Neural progenitor cell (in vitro differentiated cells): ENCODE measurements at regions not wholly inside any gene's neighbourhood (a gene's known extent, or its start where the extent isn't known, plus 50 kb on each side); places are given as distances from the start of the nearest gene placed in this dataset.

Experiments used
- DNase-seq: peaks from one replicate; pipeline ENCODE4 v3.0.0-alpha.2; 2016; ENCODE audit warnings: low spot score
- H2AFZ ChIP-seq: fragments of 200-600 bp; sonication (generic); replicated peaks from 2 replicates; pipeline ENCODE4 v1.6.1; 2016; ENCODE audit warnings: antibody characterized with exemption
- H3F3A ChIP-seq: fragments of 200-600 bp; sonication (generic); 2 replicates; pipeline ENCODE4 v1.6.1; 2016; ENCODE audit warnings: antibody characterized with exemption, low read depth
- H3K27ac ChIP-seq: fragments of 200-600 bp; sonication (generic); 2 replicates; pipeline ENCODE4 v1.5.1; 2016; ENCODE audit warnings: mild to moderate bottlenecking
- H3K27me3 ChIP-seq: fragments of 200-600 bp; sonication (generic); 2 replicates; pipeline ENCODE4 v1.6.1; 2016; ENCODE audit warnings: mild to moderate bottlenecking, moderate library complexity
- H3K36me3 ChIP-seq: fragments of 200-600 bp; sonication (generic); 2 replicates; pipeline ENCODE4 v1.5.1; 2016
- H3K4me1 ChIP-seq: fragments of 200-600 bp; sonication (generic); 2 replicates; pipeline ENCODE4 v1.6.1; 2016; ENCODE audit warnings: mixed run types
- H3K4me2 ChIP-seq: fragments of 200-600 bp; sonication (generic); 2 replicates; pipeline ENCODE4 v1.6.1; 2016
- H3K4me3 ChIP-seq: fragments of 200-600 bp; sonication (generic); 2 replicates; pipeline ENCODE4 v1.5.1; 2016
- H3K79me2 ChIP-seq: fragments of 200-600 bp; sonication (generic); 2 replicates; pipeline ENCODE4 v1.6.1; 2016; ENCODE audit warnings: low read depth
- H3K9ac ChIP-seq: fragments of 200-600 bp; sonication (generic); 2 replicates; pipeline ENCODE4 v1.6.1; 2016
- H3K9me3 ChIP-seq: fragments of 200-600 bp; sonication (generic); 2 replicates; pipeline ENCODE4 v1.5.1; 2016; ENCODE audit warnings: low read depth
- H4K20me1 ChIP-seq: fragments of 200-600 bp; sonication (generic); 2 replicates; pipeline ENCODE4 v1.6.1; 2016; ENCODE audit warnings: low read depth
- H3K27ac Mint-ChIP-seq: 3 replicates; pipeline ENCODE4 v1.8.0; 2021; ENCODE audit warnings: mixed read lengths
- H3K27me3 Mint-ChIP-seq: 2 replicates; pipeline ENCODE4 v1.8.0; 2022; ENCODE audit warnings: low read depth, mild to moderate bottlenecking, inconsistent platforms, moderate library complexity, mixed read lengths; ENCODE audit not compliant: insufficient read depth
- H3K36me3 Mint-ChIP-seq: 3 replicates; pipeline ENCODE4 v1.8.0; 2021; ENCODE audit warnings: mixed read lengths
- H3K4me1 Mint-ChIP-seq: 3 replicates; pipeline ENCODE4 v1.8.0; 2021; ENCODE audit warnings: mixed read lengths
- H3K4me3 Mint-ChIP-seq: 3 replicates; pipeline ENCODE4 v1.8.0; 2021; ENCODE audit warnings: mild to moderate bottlenecking, moderate library complexity, mixed read lengths
- H3K9me3 Mint-ChIP-seq: 3 replicates; pipeline ENCODE4 v1.8.0; 2020; ENCODE audit warnings: mixed read lengths
- CTCF ChIP-seq: fragments of 200-600 bp; sonication (generic); IDR thresholded peaks from 2 replicates; pipeline ENCODE4 v1.5.1; 2017; ENCODE audit warnings: antibody characterized with exemption, mild to moderate bottlenecking
- EZH2 ChIP-seq: fragments of 200-600 bp; sonication (generic); IDR thresholded peaks from 2 replicates; pipeline ENCODE4 v1.6.1; 2017; ENCODE audit warnings: antibody characterized with exemption, mild to moderate bottlenecking, moderate library complexity
- EZH2phosphoT487 ChIP-seq: fragments of 200-600 bp; sonication (generic); IDR thresholded peaks from 2 replicates; pipeline ENCODE4 v1.6.1; 2017; ENCODE audit warnings: antibody characterized with exemption

GRCh38 chr4:115323106-115323707 is 209.8 kb upstream of the NDST4 start:
- Histone ChIP-seq H3K4me2 (no peak overlapping the region), H3K4me1 (no peaks in the 10 kb centered on the region), H3K36me3 (no peaks in the 10 kb centered on the region), H3K4me3 (no peak overlapping the region), H3K27me3 (no peaks in the 10 kb centered on the region), H4K20me1 (no peaks in the 10 kb centered on the region), H3K27ac (no peak overlapping the region), H2AFZ (no peak overlapping the region), H3K9me3 (no peaks in the 10 kb centered on the region), H3K9ac (no peak overlapping the region), H3K79me2 (no peaks in the 10 kb centered on the region), H3F3A (no peaks in the 10 kb centered on the region)
- no peak for DNase-seq
- peaks cover 2% of the 10 kb centered on the region for H3K4me1 Mint-ChIP-seq
- no peak overlapping the region for H3K4me3 Mint-ChIP-seq
- H3K27me3 Mint-ChIP-seq, result peaks cover 4% of the 10 kb centered on the region
- no peaks in the 10 kb centered on the region for H3K9me3 Mint-ChIP-seq
- no peaks in the 10 kb centered on the region for H3K36me3 Mint-ChIP-seq
- no peak overlapping the region for H3K27ac Mint-ChIP-seq
- no peak for TF ChIP-seq CTCF
- no peak for TF ChIP-seq EZH2
- no peak for TF ChIP-seq EZH2phosphoT487

GRCh38 chr4:115315182-115315581 is 201.8 kb upstream of the NDST4 start:
- no peaks in the 10 kb centered on the region for H4K20me1 ChIP-seq
- H3F3A ChIP-seq, result no peaks in the 10 kb centered on the region
- H3K79me2 ChIP-seq, result no peaks in the 10 kb centered on the region
- Mint-ChIP-seq H3K27ac (no peak overlapping the region), H3K36me3 (no peaks in the 10 kb centered on the region), H3K4me3 (no peak overlapping the region), H3K9me3 (no peaks in the 10 kb centered on the region), H3K27me3 (no peaks in the 10 kb centered on the region), H3K4me1 (no peaks in the 10 kb centered on the region)
- H3K4me1 ChIP-seq, result no peaks in the 10 kb centered on the region
- no peak overlapping the region for H3K4me3 ChIP-seq
- no peaks in the 10 kb centered on the region for H3K36me3 ChIP-seq
- no peaks in the 10 kb centered on the region for H3K9me3 ChIP-seq
- no peaks in the 10 kb centered on the region for H3K27me3 ChIP-seq
- H3K27ac ChIP-seq, result no peak overlapping the region
- H3K4me2 ChIP-seq, result no peak overlapping the region
- peak; percentile 21 for DNase-seq
- no peak overlapping the region for H3K9ac ChIP-seq
- peak overlapping the region; percentile 27 for H2AFZ ChIP-seq
- TF ChIP-seq CTCF (peak; percentile 22), EZH2 (no peak)

GRCh38 chr4:115310641-115311040 is 197.2 kb upstream of the NDST4 start:
- DNase-seq, result no peak
- H3K9ac ChIP-seq, result no peak overlapping the region
- no peaks in the 10 kb centered on the region for H3K27me3 Mint-ChIP-seq
- H3K4me3 ChIP-seq, result no peak overlapping the region
- H3K27me3 ChIP-seq, result no peaks in the 10 kb centered on the region
- no peaks in the 10 kb centered on the region for H3K4me1 ChIP-seq
- H3K4me1 Mint-ChIP-seq, result no peaks in the 10 kb centered on the region
- H3F3A ChIP-seq, result no peaks in the 10 kb centered on the region
- no peaks in the 10 kb centered on the region for H3K79me2 ChIP-seq
- no peaks in the 10 kb centered on the region for H3K9me3 ChIP-seq
- H3K4me3 Mint-ChIP-seq, result no peak overlapping the region
- TF ChIP-seq EZH2phosphoT487 (no peak), EZH2 (no peak), CTCF (no peak)
- no peaks in the 10 kb centered on the region for H3K36me3 ChIP-seq
- no peak overlapping the region for H3K27ac ChIP-seq
- H3K27ac Mint-ChIP-seq, result no peak overlapping the region
- no peaks in the 10 kb centered on the region for H3K9me3 Mint-ChIP-seq
- H3K4me2 ChIP-seq, result no peak overlapping the region
- no peaks in the 10 kb centered on the region for H4K20me1 ChIP-seq
- H2AFZ ChIP-seq, result no peak overlapping the region
- no peaks in the 10 kb centered on the region for H3K36me3 Mint-ChIP-seq
